ENCODE measurements at regions not wholly inside any gene's neighbourhood (a gene's known extent, or its start where the extent isn't known, plus 50 kb on each side); places are given as distances from the start of the nearest gene placed in this dataset.

DNA sequence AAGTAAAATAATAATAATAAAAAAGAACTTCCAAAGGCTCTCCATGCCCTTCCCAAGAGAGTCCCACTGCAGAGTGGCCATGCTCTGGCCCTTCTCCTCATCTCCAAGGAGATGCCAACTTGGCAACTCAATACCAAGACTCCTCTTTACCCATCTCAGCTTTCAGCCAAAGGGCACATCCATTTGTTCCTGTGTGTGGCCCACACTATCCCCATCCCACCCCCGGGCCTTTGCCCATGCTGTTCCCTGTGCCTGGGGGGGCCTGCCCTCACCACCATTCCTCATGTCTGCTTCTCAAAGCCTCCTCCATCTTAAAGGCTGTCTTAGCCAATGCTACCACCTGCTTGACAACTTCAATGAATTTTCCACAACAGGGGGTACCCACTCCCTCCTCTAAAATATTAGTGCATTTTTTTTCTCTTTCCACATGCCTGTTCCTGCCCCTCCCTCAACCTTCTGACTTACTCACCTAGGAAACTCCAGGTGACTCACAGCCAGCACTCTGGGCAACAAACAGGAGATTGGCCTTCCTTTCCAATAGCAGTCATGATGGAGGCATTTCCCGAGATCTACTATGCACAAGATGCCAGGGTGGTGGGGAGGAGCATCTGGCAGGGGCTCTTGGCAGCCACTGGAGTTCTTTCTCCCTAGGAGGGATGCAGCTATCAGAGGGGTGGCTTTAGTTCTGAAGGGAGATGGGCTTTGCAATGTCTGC is 109.4 kb upstream of the SMAD3 start:
- TF ChIP-seq, protein P1, sequence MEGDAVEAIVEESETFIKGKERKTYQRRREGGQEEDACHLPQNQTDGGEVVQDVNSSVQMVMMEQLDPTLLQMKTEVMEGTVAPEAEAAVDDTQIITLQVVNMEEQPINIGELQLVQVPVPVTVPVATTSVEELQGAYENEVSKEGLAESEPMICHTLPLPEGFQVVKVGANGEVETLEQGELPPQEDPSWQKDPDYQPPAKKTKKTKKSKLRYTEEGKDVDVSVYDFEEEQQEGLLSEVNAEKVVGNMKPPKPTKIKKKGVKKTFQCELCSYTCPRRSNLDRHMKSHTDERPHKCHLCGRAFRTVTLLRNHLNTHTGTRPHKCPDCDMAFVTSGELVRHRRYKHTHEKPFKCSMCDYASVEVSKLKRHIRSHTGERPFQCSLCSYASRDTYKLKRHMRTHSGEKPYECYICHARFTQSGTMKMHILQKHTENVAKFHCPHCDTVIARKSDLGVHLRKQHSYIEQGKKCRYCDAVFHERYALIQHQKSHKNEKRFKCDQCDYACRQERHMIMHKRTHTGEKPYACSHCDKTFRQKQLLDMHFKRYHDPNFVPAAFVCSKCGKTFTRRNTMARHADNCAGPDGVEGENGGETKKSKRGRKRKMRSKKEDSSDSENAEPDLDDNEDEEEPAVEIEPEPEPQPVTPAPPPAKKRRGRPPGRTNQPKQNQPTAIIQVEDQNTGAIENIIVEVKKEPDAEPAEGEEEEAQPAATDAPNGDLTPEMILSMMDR (IDR thresholded peaks at IDR 0.05; ENCODE audit: low read depth, low read length) = no peak

DNA sequence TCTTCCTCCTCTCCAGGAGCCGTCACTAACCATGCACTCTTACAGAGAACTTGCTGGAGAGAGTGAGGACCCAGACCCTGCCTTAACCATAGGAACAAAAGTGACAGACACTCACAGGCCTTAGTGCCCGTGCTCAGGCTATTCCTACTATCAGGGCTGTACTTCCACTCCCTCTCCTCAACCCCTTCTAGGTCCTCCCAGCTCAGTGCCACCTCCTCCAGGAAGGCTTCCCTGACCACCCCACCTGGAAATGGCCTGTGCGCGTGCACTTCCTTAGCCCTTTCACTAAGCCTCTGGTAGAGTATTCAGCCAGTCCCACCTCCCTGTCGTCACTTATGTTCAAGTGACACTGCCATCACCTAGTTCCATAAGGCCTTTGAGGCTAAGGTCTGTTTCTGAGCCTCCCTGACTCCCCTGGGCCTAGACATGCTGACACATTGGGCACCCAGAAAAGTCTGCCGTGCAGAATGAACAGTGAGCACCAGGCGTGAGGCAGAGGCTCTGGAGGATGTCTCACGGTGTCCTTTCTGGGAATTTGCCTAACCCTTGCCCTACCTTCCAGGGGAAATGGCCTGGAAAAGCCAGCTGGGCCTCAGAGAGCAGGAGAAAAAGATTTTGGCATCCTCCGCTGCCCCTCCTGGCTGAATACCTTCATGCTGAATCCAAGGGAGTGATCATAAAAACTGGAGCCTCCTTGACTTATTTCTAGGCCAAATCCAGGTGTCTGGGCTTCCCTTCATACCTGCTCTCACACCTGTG is 108.6 kb upstream of the SMAD3 start:
- no peak overlapping the region for H3K4me3 ChIP-seq (ENCODE audit: low read depth, low read length)
- TF ChIP-seq, protein P1 (IDR thresholded peaks at IDR 0.05; ENCODE audit: low read depth, low read length) = no peak

More for the DNA sequence above, 109.4 kb upstream of the SMAD3 start:
- no peak overlapping the region for H3K4me3 ChIP-seq (ENCODE audit: low read depth, low read length)

DNA sequence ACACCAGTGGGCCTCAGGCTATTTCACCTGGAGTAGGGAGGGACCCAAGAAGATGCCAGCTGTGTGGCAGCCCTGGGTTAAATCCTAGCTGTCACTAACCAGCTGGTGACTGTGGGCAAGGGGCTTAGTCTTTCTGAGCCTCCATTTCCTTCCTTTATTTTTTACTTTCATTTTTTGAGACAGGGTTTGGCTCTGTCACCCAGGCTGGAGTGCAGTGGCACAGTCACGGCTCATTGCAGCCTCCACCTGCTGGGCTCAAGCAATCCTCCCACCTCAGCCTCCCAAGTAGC is 108.0 kb upstream of the SMAD3 start:
- no peak overlapping the region for H3K4me3 ChIP-seq (ENCODE audit: low read depth, low read length)
- TF ChIP-seq, protein P1 (IDR thresholded peaks at IDR 0.05; ENCODE audit: low read depth, low read length) = no peak

DNA sequence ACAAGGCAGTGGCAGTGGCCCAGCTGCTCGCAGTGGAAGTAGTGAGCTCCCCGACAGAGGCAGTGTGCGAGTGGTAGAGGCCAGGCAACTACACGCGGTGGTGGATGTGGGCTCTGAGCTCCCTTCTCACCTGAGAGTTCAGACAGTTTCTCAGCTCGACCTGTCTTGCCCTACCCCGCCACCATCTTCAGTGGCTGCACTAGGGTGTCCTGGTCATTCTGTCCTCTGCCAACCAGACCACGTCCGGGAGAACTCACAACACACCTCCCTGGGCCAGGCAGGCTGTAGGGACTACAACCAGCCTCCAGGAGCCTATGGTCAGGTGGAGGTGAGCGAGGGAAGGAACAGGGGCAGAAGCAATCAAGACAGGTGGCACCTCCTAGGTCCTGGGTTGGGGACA is 106.3 kb upstream of the SMAD3 start:
- TF ChIP-seq, protein P1 (IDR thresholded peaks at IDR 0.05; ENCODE audit: low read depth, low read length) = no peak
- no peak overlapping the region for H3K4me3 ChIP-seq (ENCODE audit: low read depth, low read length)

DNA sequence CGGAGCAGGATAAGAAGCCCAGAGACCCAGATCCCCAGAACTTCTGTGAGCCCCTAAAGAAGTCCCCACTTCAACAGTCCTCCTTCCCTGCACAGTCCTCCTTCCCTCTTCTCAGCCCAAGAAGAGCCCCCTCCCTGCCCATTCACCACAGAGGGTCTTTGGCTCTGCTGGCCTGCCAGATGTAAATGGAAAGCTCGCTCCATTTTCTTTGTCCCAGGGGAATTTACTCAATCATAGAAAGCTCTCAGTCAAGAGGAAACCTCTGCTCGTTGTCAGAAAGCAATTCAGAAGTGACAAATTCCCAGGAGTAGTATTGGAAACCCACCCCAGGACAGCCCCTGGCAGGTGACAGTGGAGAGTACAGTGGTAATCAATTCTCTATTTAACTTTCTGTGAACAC is 105.5 kb upstream of the SMAD3 start:
- no peak overlapping the region for H3K4me3 ChIP-seq (ENCODE audit: low read depth, low read length)
- TF ChIP-seq, protein P1 (IDR thresholded peaks at IDR 0.05; ENCODE audit: low read depth, low read length) = no peak

DNA sequence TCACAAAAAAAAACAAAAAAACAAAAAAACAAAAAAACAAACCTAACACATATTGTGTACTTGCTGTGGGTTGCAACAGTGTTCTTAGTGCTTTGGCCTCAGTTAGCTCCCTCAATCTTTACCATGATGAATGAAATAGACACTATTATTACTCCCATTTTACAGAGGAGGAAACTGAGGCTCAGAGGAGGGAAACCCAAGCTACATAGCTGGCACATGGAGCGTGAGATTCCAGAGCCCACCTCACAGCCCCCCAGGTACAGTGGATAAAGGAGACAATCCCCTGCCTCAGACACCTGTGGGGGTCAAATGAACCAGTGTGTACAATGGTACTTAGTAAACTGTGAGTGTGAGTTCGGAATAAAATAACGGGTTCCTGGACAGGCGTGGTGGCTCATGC is 104.9 kb upstream of the SMAD3 start:
- H3K4me3 ChIP-seq (ENCODE audit: low read depth, low read length) = no peak overlapping the region
- TF ChIP-seq, protein P1 (IDR thresholded peaks at IDR 0.05; ENCODE audit: low read depth, low read length) = no peak

DNA sequence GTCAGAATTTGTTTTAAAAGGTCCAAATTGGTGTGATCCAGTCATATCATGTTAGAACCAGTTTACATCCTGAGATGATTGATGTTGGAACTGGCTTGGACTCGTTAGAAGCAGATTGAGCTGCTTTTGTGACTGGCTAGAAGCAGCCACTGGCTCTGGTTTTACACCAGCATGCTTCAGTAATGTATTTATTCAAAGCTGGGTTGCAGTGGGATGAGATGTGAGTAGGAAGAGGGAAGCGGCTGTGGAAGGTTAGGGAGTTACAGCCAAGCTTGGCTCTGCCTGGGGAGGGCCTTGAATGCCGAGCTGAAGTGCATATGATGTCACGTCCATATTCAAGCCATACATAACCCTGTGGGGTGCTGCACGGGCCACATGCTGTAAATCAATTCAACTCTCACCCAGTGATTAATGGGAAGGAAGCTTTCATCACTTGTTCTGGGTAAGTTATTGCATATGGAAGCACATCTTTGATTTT is 104.0 kb upstream of the SMAD3 start:
- no peak overlapping the region for H3K4me3 ChIP-seq (ENCODE audit: low read depth, low read length)
- TF ChIP-seq, protein P1 (IDR thresholded peaks at IDR 0.05; ENCODE audit: low read depth, low read length) = no peak

Measured in WI38 (cell line).